ENCODE measurements at regions not wholly inside any gene's neighbourhood (a gene's known extent, or its start where the extent isn't known, plus 50 kb on each side); places are given as distances from the start of the nearest gene placed in this dataset.
"Not testable (repeated sequence)": the region's sequence is repeated elsewhere in the genome, so short reads cannot be mapped to it uniquely, and the experiment has no call there.

DNA sequence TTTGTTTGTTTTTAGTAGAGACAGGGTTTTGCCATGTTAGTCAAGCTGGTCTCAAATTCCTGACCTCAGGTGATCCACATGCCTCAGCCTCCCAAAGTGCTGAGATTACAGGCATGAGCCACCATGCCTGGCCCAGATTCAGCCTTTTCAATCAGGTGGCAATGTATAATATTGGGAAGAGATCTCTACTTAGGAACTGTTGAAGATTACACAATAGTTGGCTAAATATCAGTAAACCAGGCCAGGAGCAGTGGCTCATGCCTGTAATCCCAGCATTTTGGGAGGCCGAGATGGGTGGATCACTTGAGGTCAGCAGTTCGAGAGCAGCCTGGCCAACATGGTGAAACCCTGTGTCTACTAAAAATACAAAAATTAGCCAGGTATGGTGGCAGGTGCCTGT lies 101.1 kb upstream of the LOC128125822 start:
- TF ChIP-seq EZH2phosphoT487 (IDR thresholded peaks at IDR 0.05), result not testable (repeated sequence)
- TF ChIP-seq, protein P1, sequence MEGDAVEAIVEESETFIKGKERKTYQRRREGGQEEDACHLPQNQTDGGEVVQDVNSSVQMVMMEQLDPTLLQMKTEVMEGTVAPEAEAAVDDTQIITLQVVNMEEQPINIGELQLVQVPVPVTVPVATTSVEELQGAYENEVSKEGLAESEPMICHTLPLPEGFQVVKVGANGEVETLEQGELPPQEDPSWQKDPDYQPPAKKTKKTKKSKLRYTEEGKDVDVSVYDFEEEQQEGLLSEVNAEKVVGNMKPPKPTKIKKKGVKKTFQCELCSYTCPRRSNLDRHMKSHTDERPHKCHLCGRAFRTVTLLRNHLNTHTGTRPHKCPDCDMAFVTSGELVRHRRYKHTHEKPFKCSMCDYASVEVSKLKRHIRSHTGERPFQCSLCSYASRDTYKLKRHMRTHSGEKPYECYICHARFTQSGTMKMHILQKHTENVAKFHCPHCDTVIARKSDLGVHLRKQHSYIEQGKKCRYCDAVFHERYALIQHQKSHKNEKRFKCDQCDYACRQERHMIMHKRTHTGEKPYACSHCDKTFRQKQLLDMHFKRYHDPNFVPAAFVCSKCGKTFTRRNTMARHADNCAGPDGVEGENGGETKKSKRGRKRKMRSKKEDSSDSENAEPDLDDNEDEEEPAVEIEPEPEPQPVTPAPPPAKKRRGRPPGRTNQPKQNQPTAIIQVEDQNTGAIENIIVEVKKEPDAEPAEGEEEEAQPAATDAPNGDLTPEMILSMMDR (IDR thresholded peaks at IDR 0.05), result not testable (repeated sequence)

Measured in neural progenitor cell (in vitro differentiated cells).